GM06990 (cell line): ENCODE measurements at regions not wholly inside any gene's neighbourhood (a gene's known extent, or its start where the extent isn't known, plus 50 kb on each side); places are given as distances from the start of the nearest gene placed in this dataset.

ENCODE experiments used
- DNase-seq: peaks from one replicate; pipeline ENCODE4 v3.0.0-alpha.2; 2011; ENCODE audit not compliant: insufficient read length; ENCODE audit errors: extremely low read depth
- H3K27me3 ChIP-seq: replicated peaks from 2 replicates; pipeline ENCODE4 v1.6.0; 2011; ENCODE audit warnings: low read length; ENCODE audit not compliant: control insufficient read depth, insufficient read depth
- H3K36me3 ChIP-seq: 2 replicates; pipeline ENCODE4 v1.5.1; 2011; ENCODE audit warnings: low read length; ENCODE audit not compliant: control insufficient read depth, insufficient read depth
- H3K4me3 ChIP-seq: replicated peaks from 2 replicates; pipeline ENCODE4 v1.5.1; 2011; ENCODE audit warnings: low read depth, mild to moderate bottlenecking, control low read depth, low read length
- CTCF ChIP-seq: IDR thresholded peaks from 2 replicates; pipeline ENCODE4 v1.5.1; 2011; ENCODE audit warnings: low read length, control low read depth, mild to moderate bottlenecking, inconsistent platforms; ENCODE audit not compliant: insufficient read depth, poor library complexity, severe bottlenecking

GRCh38 chr1:87641996-87642395 is 313.3 kb downstream of the LMO4 start:
- no peaks in the 10 kb centered on the region for H3K27me3 ChIP-seq
- TF ChIP-seq CTCF = no peak
- H3K4me3 ChIP-seq = no peak overlapping the region
- H3K36me3 ChIP-seq = no peaks in the 10 kb centered on the region
- DNase-seq = no peak

- no peak for DNase-seq
- Histone ChIP-seq H3K4me3 (no peak overlapping the region), H3K27me3 (no peaks in the 10 kb centered on the region), H3K36me3 (no peaks in the 10 kb centered on the region)
- TF ChIP-seq CTCF = no peak
Measured at GRCh38 chr1:87642581-87643221, 314.0 kb downstream of the LMO4 start.

GRCh38 chr1:87644033-87644578 is 315.4 kb downstream of the LMO4 start:
- Histone ChIP-seq H3K27me3 (no peaks in the 10 kb centered on the region), H3K4me3 (no peak overlapping the region), H3K36me3 (no peaks in the 10 kb centered on the region)
- TF ChIP-seq CTCF = no peak
- no peak for DNase-seq

GRCh38 chr1:87644579-87645190 is 316.0 kb downstream of the LMO4 start:
- H3K36me3 ChIP-seq = no peaks in the 10 kb centered on the region
- H3K4me3 ChIP-seq = no peak overlapping the region
- no peak for TF ChIP-seq CTCF
- no peak for DNase-seq
- H3K27me3 ChIP-seq = no peaks in the 10 kb centered on the region

GRCh38 chr1:87647430-87648177 is 318.9 kb downstream of the LMO4 start:
- no peaks in the 10 kb centered on the region for H3K27me3 ChIP-seq
- no peak overlapping the region for H3K4me3 ChIP-seq
- DNase-seq = no peak
- no peaks in the 10 kb centered on the region for H3K36me3 ChIP-seq
- TF ChIP-seq CTCF = no peak
